H1 (cell line): ENCODE measurements at regions not wholly inside any gene's neighbourhood (a gene's known extent, or its start where the extent isn't known, plus 50 kb on each side); places are given as distances from the start of the nearest gene placed in this dataset.

Experiments
- CTCF ChIA-PET: fragments of 300-600 bp; sonication (Branson Sonifier 250); formaldehyde crosslinking; loops from one replicate; lab custom pipeline; 2021; ENCODE audit not compliant: partially characterized antibody; lab: Charles Lee
- POLR2A ChIA-PET: fragments of 300-600 bp; sonication (Branson Sonifier 250); formaldehyde crosslinking; loops from one replicate; lab custom pipeline; 2021; ENCODE audit warnings: inconsistent platforms; ENCODE audit not compliant: partially characterized antibody; lab: Charles Lee
- DNase-seq, 2 experiments: peaks; one replicate each; pipeline versions ENCODE4 v3.0.0 to v3.0.0-alpha.2; 2010 to 2022; ENCODE audit warnings: low spot score in 2 of 2, low read depth in 1 of 2, mixed read lengths in 1 of 2
- FAIRE-seq: peaks from 2 replicates; lab custom pipeline; 2011; peaks lifted over from hg19 to GRCh38; lab: Jason Lieb, UNC
- H2AFZ ChIP-seq: 2 replicates; pipeline ENCODE4 v1.8.1; 2012; ENCODE audit warnings: low read length, inconsistent platforms
- H2AK5ac ChIP-seq: 2 replicates; pipeline ENCODE4 v1.6.1; 2013; ENCODE audit warnings: low read depth, low read length
- H2BK120ac ChIP-seq: replicated peaks from 2 replicates; pipeline ENCODE3; 2013; ENCODE audit warnings: low read depth, low read length, inconsistent platforms
- H2BK12ac ChIP-seq: 2 replicates; pipeline ENCODE4 v1.6.1; 2013; ENCODE audit warnings: low read depth, low read length
- H2BK15ac ChIP-seq: 2 replicates; pipeline ENCODE4 v1.6.1; 2013; ENCODE audit warnings: low read length
- H2BK20ac ChIP-seq: 2 replicates; pipeline ENCODE4 v1.6.1; 2013; ENCODE audit warnings: low read length
- H2BK5ac ChIP-seq: 2 replicates; pipeline ENCODE4 v1.6.1; 2013; ENCODE audit warnings: low read depth, low read length
- H3K14ac ChIP-seq: 2 replicates; pipeline ENCODE4 v1.6.1; 2013; ENCODE audit warnings: inconsistent platforms; ENCODE audit not compliant: insufficient read length
- H3K18ac ChIP-seq: 2 replicates; pipeline ENCODE4 v1.6.1; 2013; ENCODE audit warnings: low read length; ENCODE audit errors: extremely low read depth
- H3K23ac ChIP-seq: 2 replicates; pipeline ENCODE4 v1.6.1; 2013; ENCODE audit warnings: inconsistent platforms; ENCODE audit not compliant: insufficient read length
- H3K23me2 ChIP-seq: 2 replicates; pipeline ENCODE4 v1.6.1; 2013; ENCODE audit warnings: low read depth, low read length
- H3K27ac ChIP-seq: 2 replicates; pipeline ENCODE4 v1.6.1; 2011; ENCODE audit warnings: low read depth, low read length, inconsistent platforms
- H3K27me3 ChIP-seq, 4 experiments: replicated peaks in 1 of 4; 1 replicate in 1 of 4; 2 replicates in 3 of 4; pipeline versions ENCODE4 v1.6.1 to v1.8.1; 2011 to 2013; ENCODE audit warnings: low read length in 3 of 4, mild to moderate bottlenecking in 3 of 4, inconsistent platforms in 2 of 4, mixed read lengths in 2 of 4, moderate library complexity in 1 of 4; ENCODE audit not compliant: control insufficient read depth in 3 of 4, insufficient read depth in 3 of 4; ENCODE audit errors: extremely low read depth in 1 of 4
- H3K36me3 ChIP-seq, 4 experiments: 2 replicates each; pipeline versions ENCODE4 v1.6.1 to v1.8.1; 2011 to 2013; ENCODE audit warnings: mild to moderate bottlenecking in 4 of 4, low read length in 3 of 4, moderate library complexity in 2 of 4, control low read depth in 1 of 4, inconsistent platforms in 1 of 4; ENCODE audit not compliant: insufficient read depth in 4 of 4, control insufficient read depth in 2 of 4
- H3K4ac ChIP-seq: replicated peaks from 2 replicates; pipeline ENCODE3; 2013; ENCODE audit warnings: low read length, low read depth, mixed read lengths, inconsistent platforms; ENCODE audit not compliant: insufficient read length
- H3K4me1 ChIP-seq, 4 experiments: replicated peaks in 1 of 4; 1 replicate in 1 of 4; 2 replicates in 3 of 4; pipeline versions ENCODE4 v1.6.1 to v1.8.1; 2011 to 2013; ENCODE audit warnings: low read length in 3 of 4, inconsistent platforms in 2 of 4, mixed read lengths in 1 of 4; ENCODE audit not compliant: insufficient read depth in 4 of 4, control insufficient read depth in 3 of 4
- H3K4me2 ChIP-seq, 2 experiments: 2 replicates each; pipeline versions ENCODE4 v1.6.1 to v1.8.1; 2011 to 2013; ENCODE audit warnings: low read depth in 2 of 2, low read length in 2 of 2, control low read depth in 1 of 2, inconsistent platforms in 1 of 2, mild to moderate bottlenecking in 1 of 2; ENCODE audit not compliant: insufficient read depth in 1 of 2
- H3K4me3 ChIP-seq, 4 experiments: fragments of 200-600, 300-600 bp in 1 of 4; sonication (generic), shearing (Covaris generic), sonication (Bioruptor Twin) in 1 of 4; 2 replicates each; pipeline versions ENCODE4 v1.5.1 to v1.8.1; 2011 to 2016; ENCODE audit warnings: low read length in 4 of 4, low read depth in 3 of 4, control low read depth in 2 of 4, inconsistent platforms in 2 of 4, mild to moderate bottlenecking in 2 of 4, mixed read lengths in 1 of 4, moderate library complexity in 1 of 4; ENCODE audit not compliant: insufficient read depth in 2 of 4; ENCODE audit errors: extremely low read depth in 1 of 4
- H3K56ac ChIP-seq: replicated peaks from 2 replicates; pipeline ENCODE3; 2013; ENCODE audit warnings: low read depth, mild to moderate bottlenecking, mixed read lengths, low read length, inconsistent platforms; ENCODE audit not compliant: insufficient read length
- H3K79me1 ChIP-seq: 2 replicates; pipeline ENCODE4 v1.6.1; 2013; ENCODE audit warnings: low read depth, low read length, control low read depth
- H3K79me2 ChIP-seq, 2 experiments: 2 replicates each; pipeline versions ENCODE4 v1.6.1 to v1.8.1; 2012 to 2013; ENCODE audit warnings: low read length in 2 of 2, mild to moderate bottlenecking in 2 of 2, inconsistent platforms in 1 of 2; ENCODE audit not compliant: insufficient read depth in 2 of 2, control insufficient read depth in 1 of 2
- H3K9ac ChIP-seq, 4 experiments: replicated peaks in 1 of 4; 1 replicate in 1 of 4; 2 replicates in 3 of 4; pipeline versions ENCODE4 v1.6.1 to v1.8.1; 2011 to 2013; ENCODE audit warnings: low read depth in 3 of 4, low read length in 3 of 4, control low read depth in 2 of 4, mild to moderate bottlenecking in 2 of 4, moderate library complexity in 2 of 4, inconsistent platforms in 1 of 4; ENCODE audit errors: extremely low read depth in 1 of 4
- H3K9me3 ChIP-seq, 2 experiments: 2 replicates each; pipeline versions ENCODE4 v1.6.1 to v1.8.1; 2012 to 2013; ENCODE audit warnings: mild to moderate bottlenecking in 2 of 2, moderate library complexity in 2 of 2, control low read depth in 1 of 2, inconsistent platforms in 1 of 2, low read depth in 1 of 2, low read length in 1 of 2, mixed read lengths in 1 of 2; ENCODE audit not compliant: insufficient read depth in 2 of 2
- H4K20me1 ChIP-seq, 2 experiments: replicated peaks in 1 of 2; 2 replicates each; pipeline versions ENCODE3 to v1.8.1; 2011 to 2013; ENCODE audit warnings: inconsistent platforms in 2 of 2, low read length in 2 of 2, mild to moderate bottlenecking in 1 of 2; ENCODE audit not compliant: insufficient read depth in 2 of 2, control insufficient read depth in 1 of 2
- H4K5ac ChIP-seq: 2 replicates; pipeline ENCODE4 v1.6.1; 2013; ENCODE audit warnings: low read length, low read depth, mixed read lengths, inconsistent platforms; ENCODE audit not compliant: insufficient read length
- H4K8ac ChIP-seq: 2 replicates; pipeline ENCODE4 v1.8.0; 2013; ENCODE audit warnings: mild to moderate bottlenecking, moderate library complexity, low read length, inconsistent platforms; ENCODE audit not compliant: insufficient read depth; ENCODE audit errors: extremely low read depth
- H4K91ac ChIP-seq: replicated peaks from 2 replicates; pipeline ENCODE3; 2013; ENCODE audit warnings: low read length, mixed read lengths, inconsistent platforms; ENCODE audit not compliant: insufficient read length
- BACH1 ChIP-seq: IDR thresholded peaks from 2 replicates; pipeline ENCODE4 v1.6.1; 2012; ENCODE audit warnings: low read length, improper control_type of control experiment
- CTCF ChIP-seq, 3 experiments: IDR thresholded peaks; 1 replicate in 2 of 3; 2 replicates in 1 of 3; pipeline versions ENCODE4 v1.5.1 to v1.6.1; 2011; ENCODE audit warnings: low read length in 3 of 3, mild to moderate bottlenecking in 3 of 3, inconsistent platforms in 2 of 3, low read depth in 1 of 3, moderate library complexity in 1 of 3; ENCODE audit not compliant: insufficient read depth in 1 of 3; ENCODE audit errors: control extremely low read depth in 1 of 3
- MAX ChIP-seq: IDR thresholded peaks from 2 replicates; pipeline ENCODE4 v1.6.1; 2012; ENCODE audit warnings: inconsistent platforms
- WGBS, 2 experiments: shearing (Covaris generic) in 1 of 2; methylation state at CpG; one replicate each; pipeline versions ENCODE4 v1.1.6 to v1.1.7; 2013 to 2015; ENCODE audit warnings: low lambda C conversion rate in 2 of 2, mixed read lengths in 2 of 2, inconsistent platforms in 1 of 2, low coverage in 1 of 2, missing lambda C conversion rate in 1 of 2; ENCODE audit not compliant: insufficient replicate concordance in 2 of 2, insufficient coverage in 1 of 2, insufficient read length in 1 of 2; ENCODE audit errors: extremely low coverage in 1 of 2, missing lambda C conversion rate in 1 of 2; 5-methylcytosine and 5-hydroxymethylcytosine counted together

GRCh38 chr4:89358935-89359638, 51.5 kb upstream of the GPRIN3 start:
- Histone ChIP-seq H3K4me2 (no peak overlapping the region), H3K18ac (no peak overlapping the region), H3K56ac (no peak overlapping the region), H3K23me2 (no peaks in the 10 kb centered on the region), H3K27me3 (no peaks in the 10 kb centered on the region), H3K23ac (no peak overlapping the region), H2BK15ac (no peak overlapping the region), H3K79me1 (no peaks in the 10 kb centered on the region), H2BK120ac (no peak overlapping the region), H3K9me3 (no peaks in the 10 kb centered on the region), H3K36me3 (no peaks in the 10 kb centered on the region), H3K79me2 (no peaks in the 10 kb centered on the region), H3K14ac (no peak overlapping the region), H2AFZ (no peak overlapping the region), H2AK5ac (no peak overlapping the region), H3K4me1 (no peaks in the 10 kb centered on the region), H3K4me3 (no peak overlapping the region), H3K9ac (no peak overlapping the region), H4K5ac (no peak overlapping the region), H3K4ac (no peak overlapping the region), H4K8ac (no peak overlapping the region), H2BK5ac (no peak overlapping the region), H2BK20ac (no peak overlapping the region), H4K91ac (no peak overlapping the region), H4K20me1 (no peaks in the 10 kb centered on the region), H2BK12ac (no peak overlapping the region), H3K27ac (no peak overlapping the region)
- FAIRE-seq (no peak), DNase-seq (no peak)
- CTCF ChIA-PET: interaction anchor here (0.6 to 2.0 kb wide), 6 partner anchors 79 to 198 kb away, joined by 3 to 4 read pairs (median 3); no protein-coding TSS in a partner anchor
- WGBS, 2 experiments: 88% methylated on average over 9 of the region's 9 CpGs; no CpG with 5 or more reads in 1 of the 2 experiments
- TF ChIP-seq MAX (no peak), BACH1 (no peak), CTCF (IDR thresholded peaks at IDR 0.05; ENCODE audit: control extremely low read depth in 1 of 3, insufficient read depth in 1 of 3, low read depth in 1 of 3, low read length in 3 of 3) (no peak)
- POLR2A ChIA-PET: no interaction called here
